ENCODE measurements at regions not wholly inside any gene's neighbourhood (a gene's known extent, or its start where the extent isn't known, plus 50 kb on each side); places are given as distances from the start of the nearest gene placed in this dataset.
"Not testable (repeated sequence)": the region's sequence is repeated elsewhere in the genome, so short reads cannot be mapped to it uniquely, and the experiment has no call there.

DNA sequence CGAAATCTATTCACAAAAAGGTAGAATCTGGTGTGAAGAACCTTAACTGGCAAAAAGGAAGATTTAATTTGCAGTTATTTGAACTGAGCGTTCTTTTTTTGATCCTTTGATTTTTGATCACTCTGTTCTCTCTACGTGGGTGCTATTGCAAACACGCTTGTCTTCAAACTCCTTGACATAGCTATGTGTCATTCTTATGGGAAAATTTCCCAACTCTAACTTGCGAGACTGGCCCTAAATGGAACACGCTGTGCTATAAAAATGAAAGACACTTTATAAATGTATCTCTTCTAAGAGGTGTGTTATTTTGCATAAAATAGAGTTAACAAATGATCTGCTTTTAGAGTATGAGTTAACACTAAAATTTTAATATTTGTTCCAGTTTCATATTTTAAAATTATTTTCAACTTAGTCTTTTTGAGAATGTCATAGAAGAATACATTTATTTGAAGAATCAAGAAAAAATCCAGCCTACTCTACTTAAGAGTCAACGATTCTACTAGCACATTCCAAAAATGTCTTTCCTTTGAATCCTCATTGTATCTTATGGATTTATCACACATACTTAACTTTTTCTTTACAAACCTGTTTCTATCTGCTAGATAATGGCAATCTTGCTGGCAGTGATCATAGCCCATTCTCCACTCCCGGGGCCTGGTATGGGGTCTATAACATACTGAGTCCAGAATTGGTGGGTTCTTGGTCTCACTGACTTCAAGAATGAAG is 610.0 kb upstream of the TBL1XR1 start:
- no peaks in the 10 kb centered on the region for H3K27me3 ChIP-seq (replicated peaks; ENCODE audit: control insufficient read depth, insufficient read depth, low read length, poor library complexity, severe bottlenecking)
- peaks cover 4% of the 10 kb centered on the region for H3K4me1 ChIP-seq (ENCODE audit: control insufficient read depth, insufficient read depth, low read length, poor library complexity, severe bottlenecking)
- no peaks in the 10 kb centered on the region for H3K9me3 ChIP-seq (ENCODE audit: control insufficient read depth, low read length)
- no peak overlapping the region for H3K27ac ChIP-seq (ENCODE audit: insufficient read depth, low read length, poor library complexity, severe bottlenecking)
- H3K36me3 ChIP-seq (ENCODE audit: control insufficient read depth, insufficient read depth, low read length), result no peaks in the 10 kb centered on the region
- no peak for DNase-seq
- no peak overlapping the region for H3K4me3 ChIP-seq (ENCODE audit: insufficient read depth, low read depth, low read length, poor library complexity, severe bottlenecking)

- H3K4me3 ChIP-seq (ENCODE audit: insufficient read depth, low read depth, low read length, poor library complexity, severe bottlenecking); H3K4me1 ChIP-seq (ENCODE audit: control insufficient read depth, insufficient read depth, low read length, poor library complexity, severe bottlenecking); H3K27me3 ChIP-seq (replicated peaks; ENCODE audit: control insufficient read depth, insufficient read depth, low read length, poor library complexity, severe bottlenecking); H3K27ac ChIP-seq (ENCODE audit: insufficient read depth, low read length, poor library complexity, severe bottlenecking); DNase-seq; H3K9me3 ChIP-seq (ENCODE audit: control insufficient read depth, low read length); H3K36me3 ChIP-seq (ENCODE audit: control insufficient read depth, insufficient read depth, low read length): not testable (repeated sequence)
Measured at GRCh38 chr3:177808928-177809478, 611.7 kb upstream of the TBL1XR1 start.

DNA sequence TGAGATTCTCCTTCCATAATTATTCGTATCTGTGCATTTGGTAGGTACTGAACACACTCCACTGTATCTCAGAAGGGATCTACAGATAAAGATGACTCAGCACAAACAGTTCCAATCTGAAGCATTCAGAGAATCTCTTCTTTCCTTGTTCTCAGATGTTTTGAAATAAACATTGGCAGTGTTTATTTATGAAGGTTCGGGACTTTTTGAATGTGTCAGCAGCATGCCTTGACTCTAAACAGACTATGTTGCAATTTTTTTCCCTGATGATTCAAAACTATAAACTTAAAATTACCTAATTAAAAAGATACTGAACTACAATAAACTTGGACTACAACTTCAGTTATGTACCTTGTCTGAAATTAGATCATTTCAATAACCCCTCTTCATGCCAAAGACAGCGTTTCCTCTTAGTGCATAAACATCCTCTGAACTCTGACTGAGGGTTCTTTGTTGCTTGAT is 612.9 kb upstream of the TBL1XR1 start:
- Histone ChIP-seq H3K4me3 (ENCODE audit: insufficient read depth, low read depth, low read length, poor library complexity, severe bottlenecking) (no peak overlapping the region), H3K36me3 (ENCODE audit: control insufficient read depth, insufficient read depth, low read length) (no peaks in the 10 kb centered on the region), H3K27me3 (replicated peaks; ENCODE audit: control insufficient read depth, insufficient read depth, low read length, poor library complexity, severe bottlenecking) (no peaks in the 10 kb centered on the region), H3K27ac (ENCODE audit: insufficient read depth, low read length, poor library complexity, severe bottlenecking) (no peak overlapping the region), H3K4me1 (ENCODE audit: control insufficient read depth, insufficient read depth, low read length, poor library complexity, severe bottlenecking) (peaks cover 4% of the 10 kb centered on the region), H3K9me3 (ENCODE audit: control insufficient read depth, low read length) (no peaks in the 10 kb centered on the region)
- no peak for DNase-seq

GRCh38 chr3:177811112-177811511 is 613.8 kb upstream of the TBL1XR1 start:
- no peak for DNase-seq
- no peak overlapping the region for H3K27ac ChIP-seq (ENCODE audit: insufficient read depth, low read length, poor library complexity, severe bottlenecking)
- H3K4me1 ChIP-seq (ENCODE audit: control insufficient read depth, insufficient read depth, low read length, poor library complexity, severe bottlenecking), result peaks cover 4% of the 10 kb centered on the region
- no peaks in the 10 kb centered on the region for H3K36me3 ChIP-seq (ENCODE audit: control insufficient read depth, insufficient read depth, low read length)
- H3K27me3 ChIP-seq (replicated peaks; ENCODE audit: control insufficient read depth, insufficient read depth, low read length, poor library complexity, severe bottlenecking), result no peaks in the 10 kb centered on the region
- no peaks in the 10 kb centered on the region for H3K9me3 ChIP-seq (ENCODE audit: control insufficient read depth, low read length)
- no peak overlapping the region for H3K4me3 ChIP-seq (ENCODE audit: insufficient read depth, low read depth, low read length, poor library complexity, severe bottlenecking)

- Histone ChIP-seq H3K27me3 (replicated peaks; ENCODE audit: control insufficient read depth, insufficient read depth, low read length, poor library complexity, severe bottlenecking) (no peaks in the 10 kb centered on the region), H3K36me3 (ENCODE audit: control insufficient read depth, insufficient read depth, low read length) (no peaks in the 10 kb centered on the region), H3K9me3 (ENCODE audit: control insufficient read depth, low read length) (no peaks in the 10 kb centered on the region), H3K4me3 (ENCODE audit: insufficient read depth, low read depth, low read length, poor library complexity, severe bottlenecking) (no peak overlapping the region), H3K4me1 (ENCODE audit: control insufficient read depth, insufficient read depth, low read length, poor library complexity, severe bottlenecking) (peaks cover 4% of the 10 kb centered on the region), H3K27ac (ENCODE audit: insufficient read depth, low read length, poor library complexity, severe bottlenecking) (no peak overlapping the region)
- no peak for DNase-seq
Measured at GRCh38 chr3:177811835-177812234, 614.6 kb upstream of the TBL1XR1 start.

GRCh38 chr3:177812492-177812891 is 615.2 kb upstream of the TBL1XR1 start:
- Histone ChIP-seq H3K27me3 (replicated peaks; ENCODE audit: control insufficient read depth, insufficient read depth, low read length, poor library complexity, severe bottlenecking) (no peaks in the 10 kb centered on the region), H3K9me3 (ENCODE audit: control insufficient read depth, low read length) (no peaks in the 10 kb centered on the region), H3K36me3 (ENCODE audit: control insufficient read depth, insufficient read depth, low read length) (no peaks in the 10 kb centered on the region), H3K4me3 (ENCODE audit: insufficient read depth, low read depth, low read length, poor library complexity, severe bottlenecking) (no peak overlapping the region), H3K27ac (ENCODE audit: insufficient read depth, low read length, poor library complexity, severe bottlenecking) (no peak overlapping the region), H3K4me1 (ENCODE audit: control insufficient read depth, insufficient read depth, low read length, poor library complexity, severe bottlenecking) (peaks cover 4% of the 10 kb centered on the region)
- no peak for DNase-seq

DNA sequence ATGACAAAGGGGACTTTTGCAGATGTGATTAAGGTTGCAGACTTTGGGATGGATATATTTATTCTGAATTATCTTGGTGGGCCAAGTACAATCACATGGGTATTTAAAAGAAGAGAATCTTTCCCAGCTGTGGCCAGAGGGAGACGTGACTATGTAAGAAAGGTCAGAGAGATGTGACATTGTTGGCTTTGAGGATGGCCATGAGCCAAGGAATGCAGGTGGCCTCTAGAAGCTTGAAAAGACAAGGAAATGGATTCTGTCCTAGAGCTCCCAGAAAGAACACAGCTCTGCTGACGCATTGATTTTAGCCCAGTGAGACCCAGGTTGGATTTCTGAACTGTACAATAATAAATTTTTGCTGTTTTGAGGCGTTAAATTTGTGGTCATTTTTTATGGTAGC is 616.0 kb upstream of the TBL1XR1 start:
- DNase-seq, result no peak

DNA sequence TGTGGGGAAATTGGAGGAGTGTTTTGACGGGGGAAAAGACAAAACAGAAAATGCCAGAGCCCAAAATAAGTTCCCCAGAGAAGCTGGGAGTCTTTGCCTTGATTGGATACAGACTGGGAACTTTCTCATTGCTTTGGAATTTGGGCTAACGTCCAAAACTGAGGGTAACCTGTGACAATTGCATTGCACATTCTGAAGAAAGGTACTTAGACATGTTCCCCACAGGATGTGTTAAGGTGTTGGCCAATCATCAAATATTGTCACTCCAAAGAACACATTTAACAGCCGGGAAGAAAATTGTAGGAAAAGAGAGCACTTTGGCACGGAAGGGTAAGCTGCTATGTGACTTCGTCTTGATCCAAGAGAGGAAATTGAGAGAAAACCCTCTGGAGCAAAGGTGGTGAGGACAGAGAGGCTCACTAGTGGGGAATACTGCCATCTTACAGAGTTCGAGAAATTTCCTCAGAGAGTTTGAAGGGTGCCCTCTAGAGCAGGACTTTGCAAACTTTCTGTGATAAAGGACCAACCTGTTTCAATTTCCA is 619.5 kb upstream of the TBL1XR1 start:
- Histone ChIP-seq H3K9me3 (ENCODE audit: control insufficient read depth, low read length) (no peaks in the 10 kb centered on the region), H3K4me1 (ENCODE audit: control insufficient read depth, insufficient read depth, low read length, poor library complexity, severe bottlenecking) (no peaks in the 10 kb centered on the region), H3K36me3 (ENCODE audit: control insufficient read depth, insufficient read depth, low read length) (no peaks in the 10 kb centered on the region), H3K27ac (ENCODE audit: insufficient read depth, low read length, poor library complexity, severe bottlenecking) (no peak overlapping the region), H3K4me3 (ENCODE audit: insufficient read depth, low read depth, low read length, poor library complexity, severe bottlenecking) (no peak overlapping the region), H3K27me3 (replicated peaks; ENCODE audit: control insufficient read depth, insufficient read depth, low read length, poor library complexity, severe bottlenecking) (no peaks in the 10 kb centered on the region)
- no peak for DNase-seq

More for the DNA sequence above, 616.0 kb upstream of the TBL1XR1 start:
- Histone ChIP-seq H3K9me3 (ENCODE audit: control insufficient read depth, low read length) (no peaks in the 10 kb centered on the region), H3K27me3 (replicated peaks; ENCODE audit: control insufficient read depth, insufficient read depth, low read length, poor library complexity, severe bottlenecking) (no peaks in the 10 kb centered on the region), H3K27ac (ENCODE audit: insufficient read depth, low read length, poor library complexity, severe bottlenecking) (no peak overlapping the region), H3K4me1 (ENCODE audit: control insufficient read depth, insufficient read depth, low read length, poor library complexity, severe bottlenecking) (peaks cover 4% of the 10 kb centered on the region), H3K36me3 (ENCODE audit: control insufficient read depth, insufficient read depth, low read length) (no peaks in the 10 kb centered on the region), H3K4me3 (ENCODE audit: insufficient read depth, low read depth, low read length, poor library complexity, severe bottlenecking) (no peak overlapping the region)

DNA sequence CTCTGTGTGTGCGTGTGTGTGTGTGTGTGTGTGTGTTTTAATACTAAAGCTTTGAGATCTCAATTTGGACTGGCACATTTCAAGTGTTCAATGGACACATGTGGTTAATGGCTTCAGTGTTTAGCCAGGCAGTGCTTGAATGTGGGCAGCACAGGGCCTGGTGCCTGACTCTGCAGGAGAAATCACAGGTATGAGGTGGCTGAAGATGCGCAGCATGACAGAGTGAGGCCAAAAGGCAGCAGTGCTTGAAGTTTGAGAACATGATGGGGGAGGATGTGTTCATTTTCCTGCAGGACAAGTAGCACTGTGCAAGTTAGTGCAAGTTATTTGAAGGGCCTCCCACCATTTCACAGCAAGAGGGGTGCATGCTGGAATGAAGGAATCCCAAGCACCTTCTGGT is 620.5 kb upstream of the TBL1XR1 start:
- Histone ChIP-seq H3K27ac (ENCODE audit: insufficient read depth, low read length, poor library complexity, severe bottlenecking) (no peak overlapping the region), H3K27me3 (replicated peaks; ENCODE audit: control insufficient read depth, insufficient read depth, low read length, poor library complexity, severe bottlenecking) (no peaks in the 10 kb centered on the region), H3K36me3 (ENCODE audit: control insufficient read depth, insufficient read depth, low read length) (no peaks in the 10 kb centered on the region), H3K9me3 (ENCODE audit: control insufficient read depth, low read length) (no peaks in the 10 kb centered on the region), H3K4me1 (ENCODE audit: control insufficient read depth, insufficient read depth, low read length, poor library complexity, severe bottlenecking) (no peaks in the 10 kb centered on the region), H3K4me3 (ENCODE audit: insufficient read depth, low read depth, low read length, poor library complexity, severe bottlenecking) (no peak overlapping the region)
- no peak for DNase-seq

GRCh38 chr3:177818712-177819240 is 621.5 kb upstream of the TBL1XR1 start:
- Histone ChIP-seq H3K36me3 (ENCODE audit: control insufficient read depth, insufficient read depth, low read length) (no peaks in the 10 kb centered on the region), H3K9me3 (ENCODE audit: control insufficient read depth, low read length) (no peaks in the 10 kb centered on the region), H3K4me3 (ENCODE audit: insufficient read depth, low read depth, low read length, poor library complexity, severe bottlenecking) (no peak overlapping the region), H3K27me3 (replicated peaks; ENCODE audit: control insufficient read depth, insufficient read depth, low read length, poor library complexity, severe bottlenecking) (no peaks in the 10 kb centered on the region), H3K27ac (ENCODE audit: insufficient read depth, low read length, poor library complexity, severe bottlenecking) (no peak overlapping the region), H3K4me1 (ENCODE audit: control insufficient read depth, insufficient read depth, low read length, poor library complexity, severe bottlenecking) (no peaks in the 10 kb centered on the region)
- DNase-seq, result no peak
